Effector memory CD8-positive, alpha-beta T cell (primary cell): ENCODE measurements at regions not wholly inside any gene's neighbourhood (a gene's known extent, or its start where the extent isn't known, plus 50 kb on each side); places are given as distances from the start of the nearest gene placed in this dataset.
"Not testable (repeated sequence)": the region's sequence is repeated elsewhere in the genome, so short reads cannot be mapped to it uniquely, and the experiment has no call there.

Experiments used
- ATAC-seq: fragments of 150-1000 bp; cut with Tn5 transposase; replicated peaks from 2 replicates; pipeline ENCODE4 v1.10.0; 2021; ENCODE audit warnings: mild to moderate bottlenecking, moderate library complexity
- DNase-seq, 3 experiments: peaks; one replicate each; pipeline ENCODE4 v3.0.0; 2021
- H3K27ac Mint-ChIP-seq, 2 donors: one replicate each; pipeline ENCODE4 v1.8.0; 2022; ENCODE audit warnings: mild to moderate bottlenecking in 2 of 2, mixed read lengths in 2 of 2, moderate library complexity in 2 of 2
- H3K27me3 Mint-ChIP-seq, 2 donors: one replicate each; pipeline ENCODE4 v1.8.0; 2022; ENCODE audit warnings: mixed read lengths in 2 of 2
- H3K36me3 Mint-ChIP-seq: one replicate; pipeline ENCODE4 v1.8.0; 2022; ENCODE audit warnings: mild to moderate bottlenecking, moderate library complexity, mixed read lengths; ENCODE audit not compliant: insufficient read depth
- H3K4me1 Mint-ChIP-seq, 2 donors: one replicate each; pipeline ENCODE4 v1.8.0; 2022; ENCODE audit warnings: low read depth in 2 of 2, mixed read lengths in 2 of 2
- H3K4me3 Mint-ChIP-seq, 2 donors: one replicate each; pipeline ENCODE4 v1.8.0; 2022; ENCODE audit warnings: mild to moderate bottlenecking in 2 of 2, mixed read lengths in 2 of 2, moderate library complexity in 2 of 2
- H3K9me3 Mint-ChIP-seq, 2 donors: one replicate each; pipeline ENCODE4 v1.8.0; 2022; ENCODE audit warnings: mixed read lengths in 2 of 2

GRCh38 chrX:51035746-51036145 is 125.2 kb downstream of the BMP15 start:
- Mint-ChIP-seq H3K4me1 (no peaks in the 10 kb centered on the region), H3K27me3 (peaks cover 8 to 13% of the 10 kb centered on the region in 2 donors)

DNA sequence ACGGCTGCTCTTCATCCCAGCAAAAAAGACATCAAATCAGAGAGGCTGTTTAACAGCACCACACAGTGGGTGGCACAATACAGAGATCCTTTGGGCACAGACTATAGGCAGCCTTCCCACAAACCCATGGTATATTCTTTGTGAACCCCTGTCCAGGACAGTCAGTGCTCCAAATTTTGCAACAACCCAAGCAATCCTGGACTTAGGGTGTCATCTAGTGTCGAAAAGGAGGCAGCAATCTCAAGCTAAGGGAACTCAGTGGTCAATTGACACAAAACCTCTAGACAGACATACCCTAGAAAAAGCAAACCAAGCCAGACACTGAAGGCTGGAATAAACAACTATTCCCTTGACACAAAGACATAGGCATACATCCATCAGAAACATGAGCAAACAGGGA is 137.4 kb downstream of the BMP15 start:
- H3K27ac Mint-ChIP-seq, result no peak overlapping the region
- no peaks in the 10 kb centered on the region for H3K9me3 Mint-ChIP-seq
- no peaks in the 10 kb centered on the region for H3K36me3 Mint-ChIP-seq
- ATAC-seq (no peak), DNase-seq (no peak)
- H3K4me3 Mint-ChIP-seq, result no peak overlapping the region
- peaks cover 20% of the 10 kb centered on the region in 2 donors for H3K27me3 Mint-ChIP-seq
- no peaks in the 10 kb centered on the region for H3K4me1 Mint-ChIP-seq

More at GRCh38 chrX:51035746-51036145, 125.2 kb downstream of the BMP15 start:
- Mint-ChIP-seq H3K27ac (no peak overlapping the region), H3K9me3 (no peaks in the 10 kb centered on the region), H3K4me3 (no peak overlapping the region), H3K36me3 (no peaks in the 10 kb centered on the region)
- no peak for DNase-seq
- no peak for ATAC-seq

- DNase-seq, result no peak
- H3K27me3 Mint-ChIP-seq, result peaks cover 2 to 4% of the 10 kb centered on the region in 2 donors
- H3K4me3 Mint-ChIP-seq, result no peak overlapping the region
- H3K4me1 Mint-ChIP-seq, result no peaks in the 10 kb centered on the region
- H3K36me3 Mint-ChIP-seq, result no peaks in the 10 kb centered on the region
- ATAC-seq, result no peak
- no peaks in the 10 kb centered on the region for H3K9me3 Mint-ChIP-seq
- no peak overlapping the region for H3K27ac Mint-ChIP-seq
Observed at GRCh38 chrX:51053741-51054140, 143.2 kb downstream of the BMP15 start.

DNA sequence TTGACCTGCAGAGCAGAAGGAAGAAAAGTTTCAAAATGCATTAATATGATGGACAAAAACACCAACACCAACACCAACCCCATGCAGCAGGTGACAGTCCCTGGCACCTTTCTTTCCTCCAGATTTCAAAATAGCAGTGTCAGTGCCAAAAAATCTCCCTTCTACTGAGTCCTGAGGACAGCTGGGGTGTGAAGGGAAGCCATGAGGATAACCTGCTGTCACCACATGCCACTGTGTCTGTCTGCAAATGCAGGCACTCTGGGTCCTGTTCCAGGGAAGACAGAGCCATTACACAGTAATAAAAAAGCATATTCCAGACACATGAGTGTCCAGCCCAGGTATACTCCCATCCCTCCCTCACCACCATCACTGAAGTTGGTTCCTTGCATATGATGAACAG is 187.5 kb downstream of the BMP15 start:
- no peaks in the 10 kb centered on the region for H3K36me3 Mint-ChIP-seq
- no peak for DNase-seq
- no peak overlapping the region for H3K27ac Mint-ChIP-seq
- H3K9me3 Mint-ChIP-seq, result no peaks in the 10 kb centered on the region
- H3K27me3 Mint-ChIP-seq, result peaks cover 0 to 5% of the 10 kb centered on the region in 2 donors
- no peak overlapping the region for H3K4me3 Mint-ChIP-seq
- no peak for ATAC-seq
- no peaks in the 10 kb centered on the region for H3K4me1 Mint-ChIP-seq

GRCh38 chrX:51119058-51119926 is 208.8 kb downstream of the BMP15 start:
- H3K27me3 Mint-ChIP-seq, H3K27ac Mint-ChIP-seq, H3K36me3 Mint-ChIP-seq, H3K4me1 Mint-ChIP-seq, H3K4me3 Mint-ChIP-seq, ATAC-seq, DNase-seq, H3K9me3 Mint-ChIP-seq: not testable (repeated sequence)

DNA sequence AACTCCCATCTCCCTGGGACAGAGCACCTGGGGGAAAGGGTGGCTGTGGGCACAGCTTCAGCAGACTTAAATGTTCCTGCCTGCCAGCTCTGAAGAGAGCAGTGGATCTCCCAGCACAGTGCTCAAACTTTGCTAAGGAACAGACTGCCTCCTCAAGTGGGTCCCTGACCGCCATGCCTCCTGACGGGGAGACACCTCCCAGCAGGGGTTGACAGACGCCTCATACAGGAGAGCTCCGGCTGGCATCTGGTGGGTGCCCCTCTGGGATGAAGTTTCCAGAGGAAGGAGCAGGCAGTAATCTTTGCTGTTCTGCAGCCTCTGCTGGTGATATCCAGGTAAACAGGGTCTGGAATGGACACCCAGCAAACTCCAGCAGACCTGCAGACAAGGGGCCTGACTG is 206.9 kb upstream of the NUDT10 start:
- H3K27me3 Mint-ChIP-seq, result peaks cover 15 to 18% of the 10 kb centered on the region in 2 donors
- not testable (repeated sequence) for H3K36me3 Mint-ChIP-seq, H3K4me1 Mint-ChIP-seq, H3K9me3 Mint-ChIP-seq, ATAC-seq, DNase-seq, H3K27ac Mint-ChIP-seq, H3K4me3 Mint-ChIP-seq

DNA sequence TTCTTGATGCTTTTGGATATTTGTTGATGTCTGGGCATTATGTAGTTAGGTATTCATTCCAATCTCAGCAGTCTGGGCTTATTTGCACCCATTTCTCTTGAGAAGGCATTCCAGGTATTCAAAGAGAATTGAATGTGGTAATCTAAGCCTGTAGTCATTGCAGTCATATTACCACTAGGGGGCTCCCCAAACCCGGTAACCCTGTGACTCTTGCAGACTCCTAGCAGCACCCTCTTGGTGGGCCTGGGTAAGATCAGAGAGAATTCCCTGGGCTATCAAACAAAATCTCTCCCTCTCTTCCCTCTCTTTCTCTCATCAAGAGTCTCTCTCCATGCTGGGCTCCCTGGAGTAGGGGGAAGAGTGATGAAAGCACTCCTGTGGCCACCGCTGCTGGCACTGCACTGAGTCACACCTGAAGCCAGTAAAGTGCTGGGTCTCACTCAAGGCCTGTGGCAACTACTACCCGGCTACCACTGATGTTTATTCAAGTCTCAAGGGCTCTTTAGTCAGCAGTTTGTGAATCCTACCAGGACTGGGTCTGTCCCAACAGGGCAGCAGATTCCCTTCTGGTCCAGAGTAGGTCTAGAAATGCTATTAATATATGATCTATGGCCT is 187.7 kb upstream of the NUDT10 start:
- no peak for ATAC-seq
- peak in 1 of 3 experiments; percentile 1 for DNase-seq
- H3K4me3 Mint-ChIP-seq, result no peak overlapping the region
- H3K36me3 Mint-ChIP-seq, result no peaks in the 10 kb centered on the region
- peaks cover 0 to 23% of the 10 kb centered on the region in 2 donors for H3K27me3 Mint-ChIP-seq
- H3K27ac Mint-ChIP-seq, result no peak overlapping the region
- H3K4me1 Mint-ChIP-seq, result no peaks in the 10 kb centered on the region
- no peaks in the 10 kb centered on the region for H3K9me3 Mint-ChIP-seq

- H3K4me3 Mint-ChIP-seq, result no peak overlapping the region
- DNase-seq (no peak), ATAC-seq (no peak)
- no peaks in the 10 kb centered on the region for H3K36me3 Mint-ChIP-seq
- H3K27me3 Mint-ChIP-seq, result peaks cover under 1 to 10% of the 10 kb centered on the region in 2 donors
- H3K27ac Mint-ChIP-seq, result no peak overlapping the region
- no peaks in the 10 kb centered on the region for H3K9me3 Mint-ChIP-seq
- H3K4me1 Mint-ChIP-seq, result no peaks in the 10 kb centered on the region
Observed at GRCh38 chrX:51148848-51149247, 183.8 kb upstream of the NUDT10 start.

DNA sequence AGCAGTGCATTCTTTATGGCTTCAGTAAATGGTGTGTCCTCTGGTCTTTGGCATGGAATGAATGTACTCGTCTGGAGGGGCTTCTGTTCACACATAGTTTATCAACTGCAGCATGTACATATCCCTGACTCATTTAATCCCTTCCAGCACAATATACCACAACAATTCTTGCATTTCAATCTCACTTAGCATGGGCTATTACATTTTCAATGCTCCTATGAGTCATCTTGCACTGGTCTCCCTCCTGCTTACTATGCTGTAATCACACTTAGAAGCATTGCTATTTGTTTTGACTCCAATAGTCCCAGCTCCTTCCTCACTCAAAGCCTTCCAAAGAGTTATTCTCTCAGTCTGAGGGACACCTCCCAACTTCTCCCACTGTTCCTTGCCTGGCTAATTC is 180.9 kb upstream of the NUDT10 start:
- Mint-ChIP-seq H3K36me3 (no peaks in the 10 kb centered on the region), H3K9me3 (no peaks in the 10 kb centered on the region), H3K4me1 (no peaks in the 10 kb centered on the region), H3K27ac (no peak overlapping the region), H3K27me3 (peaks cover 0 to 8% of the 10 kb centered on the region in 2 donors), H3K4me3 (no peak overlapping the region)
- ATAC-seq, result no peak
- DNase-seq, result no peak

- DNase-seq (no peak), ATAC-seq (no peak)
- no peak overlapping the region for H3K4me3 Mint-ChIP-seq
- no peaks in the 10 kb centered on the region for H3K4me1 Mint-ChIP-seq
- no peak overlapping the region for H3K27ac Mint-ChIP-seq
- H3K36me3 Mint-ChIP-seq, result no peaks in the 10 kb centered on the region
- H3K27me3 Mint-ChIP-seq, result peaks cover 0 to 8% of the 10 kb centered on the region in 2 donors
- H3K9me3 Mint-ChIP-seq, result no peaks in the 10 kb centered on the region
Observed at GRCh38 chrX:51155157-51155556, 177.5 kb upstream of the NUDT10 start.

DNA sequence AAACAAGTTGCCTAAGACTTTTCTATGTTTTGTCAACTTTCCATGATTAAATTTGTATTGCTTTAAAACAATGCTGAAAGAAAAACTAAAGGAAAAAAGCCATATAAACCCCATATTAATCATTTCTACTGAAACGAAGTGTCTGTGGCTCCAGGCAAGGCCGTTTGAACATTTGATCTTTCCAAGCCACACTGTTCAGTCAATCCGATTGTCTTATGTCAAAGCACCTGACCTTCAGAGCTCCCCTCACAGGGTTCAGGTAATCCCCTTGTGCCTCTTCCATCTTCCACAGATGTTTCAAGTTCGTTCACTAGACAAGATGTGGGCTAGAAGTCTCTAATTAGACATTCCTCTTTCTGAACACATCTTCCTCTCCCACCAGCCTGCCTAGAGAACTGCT is 177.1 kb upstream of the NUDT10 start:
- no peaks in the 10 kb centered on the region for H3K4me1 Mint-ChIP-seq
- H3K27ac Mint-ChIP-seq, result no peak overlapping the region
- peaks cover 0 to 8% of the 10 kb centered on the region in 2 donors for H3K27me3 Mint-ChIP-seq
- DNase-seq, result no peak
- no peaks in the 10 kb centered on the region for H3K9me3 Mint-ChIP-seq
- ATAC-seq, result no peak
- no peak overlapping the region for H3K4me3 Mint-ChIP-seq
- H3K36me3 Mint-ChIP-seq, result no peaks in the 10 kb centered on the region

DNA sequence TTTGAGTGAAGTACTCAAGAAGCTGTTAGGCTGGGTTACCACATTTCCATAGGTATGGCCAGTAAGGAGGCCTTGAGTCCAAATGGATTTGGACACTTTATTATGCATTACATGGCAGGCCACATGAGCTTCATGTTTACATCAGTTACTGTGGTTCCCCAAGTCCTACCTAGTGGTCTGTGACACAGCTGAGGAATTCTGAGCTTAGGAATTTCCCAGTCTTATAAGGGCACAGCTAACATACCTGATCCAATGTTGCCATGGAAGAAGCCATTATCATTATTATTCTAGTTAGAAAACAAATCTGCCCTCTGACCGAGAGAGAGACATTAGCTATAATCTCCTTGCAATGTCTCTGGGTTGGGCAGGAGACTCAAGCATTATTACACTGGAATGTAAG is 174.4 kb upstream of the NUDT10 start:
- no peak overlapping the region for H3K27ac Mint-ChIP-seq
- no peaks in the 10 kb centered on the region for H3K9me3 Mint-ChIP-seq
- H3K27me3 Mint-ChIP-seq, result peaks cover 0 to 8% of the 10 kb centered on the region in 2 donors
- H3K36me3 Mint-ChIP-seq, result no peaks in the 10 kb centered on the region
- ATAC-seq (no peak), DNase-seq (no peak)
- no peak overlapping the region for H3K4me3 Mint-ChIP-seq
- no peaks in the 10 kb centered on the region for H3K4me1 Mint-ChIP-seq

DNA sequence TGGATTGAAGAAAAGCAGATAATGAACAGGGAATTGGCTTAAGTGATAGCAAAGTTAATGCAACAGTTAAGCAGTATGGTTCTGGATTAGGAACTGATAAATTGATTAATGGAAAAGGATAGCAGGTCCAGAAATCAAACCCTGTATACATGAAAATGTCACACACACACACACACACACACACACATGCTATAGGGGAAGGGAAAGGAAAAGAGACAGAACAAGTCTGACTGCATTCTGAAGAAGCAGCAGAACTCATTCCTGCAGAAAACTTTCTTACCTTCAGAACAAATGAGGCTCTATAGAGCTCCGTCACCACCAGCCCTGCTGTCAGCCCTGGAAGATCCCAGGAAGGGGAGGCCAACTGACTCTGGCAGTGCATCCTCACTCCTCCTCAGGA is 173.2 kb upstream of the NUDT10 start:
- H3K27ac Mint-ChIP-seq, H3K4me1 Mint-ChIP-seq, H3K36me3 Mint-ChIP-seq, DNase-seq, H3K9me3 Mint-ChIP-seq, ATAC-seq, H3K4me3 Mint-ChIP-seq, H3K27me3 Mint-ChIP-seq: not testable (repeated sequence)

GRCh38 chrX:51163730-51164129 is 168.9 kb upstream of the NUDT10 start:
- Mint-ChIP-seq H3K4me3 (no peak overlapping the region), H3K4me1 (no peaks in the 10 kb centered on the region), H3K27ac (no peak overlapping the region), H3K9me3 (no peaks in the 10 kb centered on the region), H3K36me3 (no peaks in the 10 kb centered on the region), H3K27me3 (no peaks in the 10 kb centered on the region)
- no peak for ATAC-seq
- DNase-seq, result no peak
